ENCODE measurements at regions not wholly inside any gene's neighbourhood (a gene's known extent, or its start where the extent isn't known, plus 50 kb on each side); places are given as distances from the start of the nearest gene placed in this dataset.

DNA sequence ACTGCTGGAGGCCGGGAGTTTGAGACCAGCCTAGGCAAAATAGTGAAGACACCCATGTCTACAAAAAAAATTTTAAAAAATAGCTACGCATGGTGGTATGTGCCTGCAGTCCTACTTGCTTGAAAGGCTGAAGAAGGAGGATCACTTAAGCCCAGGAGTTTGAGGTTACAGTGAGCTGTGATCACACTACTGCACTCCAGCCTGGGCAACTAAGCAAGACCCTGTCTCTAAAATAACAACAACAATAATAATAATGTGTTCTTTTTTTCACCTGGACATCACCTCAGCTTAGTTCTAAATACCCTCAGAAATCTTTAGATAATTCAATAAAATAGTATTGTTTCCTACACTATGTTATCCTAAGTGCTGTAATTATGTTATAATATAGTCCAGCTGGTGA, 397.1 kb upstream of the ZNF804A start:
- no peak for TF ChIP-seq FOXP2 (optimal IDR thresholded peaks at IDR 0.05; ENCODE audit: control extremely low read depth, extremely low read length, insufficient read depth)
- TF ChIP-seq POLR2AphosphoS5 (IDR thresholded peaks at IDR 0.05; ENCODE audit: borderline replicate concordance, low read depth, low read length) = no peak
- TF ChIP-seq EZH2 (IDR thresholded peaks at IDR 0.05) = no peak
- no peak for DNase-seq (ENCODE audit: low read depth, low spot score)
- H3K9ac ChIP-seq (ENCODE audit: insufficient read length) = no peak overlapping the region
- no peak overlapping the region for H3K4me3 ChIP-seq
- H3K36me3 ChIP-seq (ENCODE audit: insufficient read depth, low read length) = no peaks in the 10 kb centered on the region
- H3K27ac ChIP-seq = no peak overlapping the region
- H3K9me3 ChIP-seq (ENCODE audit: low read depth, low read length) = no peaks in the 10 kb centered on the region

DNA sequence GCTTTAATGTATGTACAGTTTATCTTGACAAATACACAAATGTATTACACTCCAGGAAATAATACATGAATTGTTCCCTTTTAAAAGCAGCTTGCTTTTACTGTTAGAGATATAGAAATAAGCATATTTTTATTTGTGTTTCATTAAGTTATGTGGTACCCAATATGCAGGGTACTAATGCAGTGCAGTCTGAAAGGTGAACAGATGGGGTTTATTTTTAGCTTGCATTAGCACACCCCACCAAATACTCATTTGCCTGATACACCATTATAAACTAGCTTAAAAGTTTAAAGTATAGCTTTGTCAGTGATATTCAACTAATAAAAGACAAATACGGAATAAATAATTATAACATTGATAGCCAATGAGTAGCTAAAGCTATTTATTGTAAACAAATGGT, 394.7 kb upstream of the ZNF804A start:
- Histone ChIP-seq H3K27ac (no peak overlapping the region), H3K9ac (ENCODE audit: insufficient read length) (no peak overlapping the region), H3K4me3 (no peak overlapping the region), H3K9me3 (ENCODE audit: low read depth, low read length) (no peaks in the 10 kb centered on the region), H3K36me3 (ENCODE audit: insufficient read depth, low read length) (no peaks in the 10 kb centered on the region)
- no peak for DNase-seq (ENCODE audit: low read depth, low spot score)
- no peak for TF ChIP-seq POLR2AphosphoS5 (IDR thresholded peaks at IDR 0.05; ENCODE audit: borderline replicate concordance, low read depth, low read length)
- no peak for TF ChIP-seq FOXP2 (optimal IDR thresholded peaks at IDR 0.05; ENCODE audit: control extremely low read depth, extremely low read length, insufficient read depth)
- no peak for TF ChIP-seq EZH2 (IDR thresholded peaks at IDR 0.05)

DNA sequence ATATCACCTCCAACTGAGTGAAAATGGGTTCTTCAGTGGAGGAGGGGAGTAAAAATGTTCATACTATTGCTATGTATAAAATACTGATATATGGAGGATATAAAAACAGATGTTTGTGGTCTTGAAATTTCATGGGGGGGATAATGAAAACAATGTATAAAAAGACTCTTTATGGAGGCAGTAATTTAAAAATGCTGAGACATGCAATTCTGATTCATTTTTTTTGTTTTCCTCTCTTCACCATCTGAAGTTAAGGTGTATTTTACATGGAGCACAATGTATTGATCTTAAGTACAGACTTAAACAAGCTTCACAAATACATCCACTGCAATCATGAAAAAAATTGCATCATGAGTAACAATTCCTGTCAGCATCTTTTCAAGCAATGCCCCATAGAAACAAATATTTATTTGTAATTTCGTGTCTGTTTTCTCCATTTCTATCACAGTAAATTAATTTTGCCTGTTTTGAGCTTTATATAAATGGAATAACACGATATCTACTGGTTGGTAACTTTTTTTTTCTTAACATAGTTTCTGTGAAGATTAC, 393.2 kb upstream of the ZNF804A start:
- peak overlapping the region; percentile 42; the same call in 1 of the 2 replicates for H3K27ac ChIP-seq
- TF ChIP-seq POLR2AphosphoS5 (IDR thresholded peaks at IDR 0.05; ENCODE audit: borderline replicate concordance, low read depth, low read length) (no peak), FOXP2 (optimal IDR thresholded peaks at IDR 0.05; ENCODE audit: control extremely low read depth, extremely low read length, insufficient read depth) (no peak), EZH2 (IDR thresholded peaks at IDR 0.05) (no peak)
- H3K4me3 ChIP-seq = no peak overlapping the region
- H3K9me3 ChIP-seq (ENCODE audit: low read depth, low read length) = no peaks in the 10 kb centered on the region
- H3K36me3 ChIP-seq (ENCODE audit: insufficient read depth, low read length) = no peaks in the 10 kb centered on the region
- H3K9ac ChIP-seq (ENCODE audit: insufficient read length) = no peak overlapping the region
- no peak for DNase-seq (ENCODE audit: low read depth, low spot score)

- Histone ChIP-seq H3K9ac (ENCODE audit: insufficient read length) (no peak overlapping the region), H3K27ac (no peak overlapping the region), H3K4me3 (no peak overlapping the region), H3K9me3 (ENCODE audit: low read depth, low read length) (no peaks in the 10 kb centered on the region), H3K36me3 (ENCODE audit: insufficient read depth, low read length) (no peaks in the 10 kb centered on the region)
- DNase-seq (ENCODE audit: low read depth, low spot score) = no peak
- TF ChIP-seq POLR2AphosphoS5 (IDR thresholded peaks at IDR 0.05; ENCODE audit: borderline replicate concordance, low read depth, low read length) (no peak), EZH2 (IDR thresholded peaks at IDR 0.05) (no peak), FOXP2 (optimal IDR thresholded peaks at IDR 0.05; ENCODE audit: control extremely low read depth, extremely low read length, insufficient read depth) (no peak)
These were observed 392.3 kb upstream of the ZNF804A start for GRCh38 chr2:184206045-184206444.

- TF ChIP-seq EZH2 (IDR thresholded peaks at IDR 0.05) (no peak), POLR2AphosphoS5 (IDR thresholded peaks at IDR 0.05; ENCODE audit: borderline replicate concordance, low read depth, low read length) (no peak), FOXP2 (optimal IDR thresholded peaks at IDR 0.05; ENCODE audit: control extremely low read depth, extremely low read length, insufficient read depth) (no peak)
- Histone ChIP-seq H3K27ac (no peak overlapping the region), H3K36me3 (ENCODE audit: insufficient read depth, low read length) (no peaks in the 10 kb centered on the region), H3K9ac (ENCODE audit: insufficient read length) (no peak overlapping the region), H3K4me3 (no peak overlapping the region), H3K9me3 (ENCODE audit: low read depth, low read length) (no peaks in the 10 kb centered on the region)
- no peak for DNase-seq (ENCODE audit: low read depth, low spot score)
These were observed 388.0 kb upstream of the ZNF804A start for GRCh38 chr2:184210329-184210728.

GRCh38 chr2:184215745-184216144, 382.6 kb upstream of the ZNF804A start:
- H3K9ac ChIP-seq (ENCODE audit: insufficient read length) = no peak overlapping the region
- H3K27ac ChIP-seq = no peak overlapping the region
- DNase-seq (ENCODE audit: low read depth, low spot score) = no peak
- H3K9me3 ChIP-seq (ENCODE audit: low read depth, low read length) = no peaks in the 10 kb centered on the region
- no peak for TF ChIP-seq EZH2 (IDR thresholded peaks at IDR 0.05)
- TF ChIP-seq POLR2AphosphoS5 (IDR thresholded peaks at IDR 0.05; ENCODE audit: borderline replicate concordance, low read depth, low read length) = no peak
- TF ChIP-seq FOXP2 (optimal IDR thresholded peaks at IDR 0.05; ENCODE audit: control extremely low read depth, extremely low read length, insufficient read depth) = no peak
- H3K4me3 ChIP-seq = no peak overlapping the region
- no peaks in the 10 kb centered on the region for H3K36me3 ChIP-seq (ENCODE audit: insufficient read depth, low read length)

DNA sequence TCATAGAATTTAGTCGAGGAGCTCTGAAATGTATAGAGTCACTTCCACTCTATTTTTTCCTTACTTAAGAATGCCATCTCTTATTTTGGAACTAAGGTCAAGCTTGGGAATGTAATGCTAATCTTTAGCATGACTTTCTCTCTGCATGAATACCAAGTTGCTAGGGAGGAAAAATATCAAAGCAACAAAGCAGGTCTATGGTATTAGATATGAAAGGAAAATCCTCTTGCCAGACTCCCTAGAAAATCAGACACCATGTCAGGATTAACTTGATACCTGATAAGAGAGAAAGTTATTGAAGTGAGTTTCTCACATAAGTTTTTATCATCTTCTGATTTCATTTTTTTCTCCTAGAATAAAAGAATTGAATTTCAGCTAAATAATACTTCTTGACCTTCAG, 341.7 kb upstream of the ZNF804A start:
- DNase-seq (ENCODE audit: low read depth, low spot score) = no peak
- Histone ChIP-seq H3K9me3 (ENCODE audit: low read depth, low read length) (no peaks in the 10 kb centered on the region), H3K27ac (no peak overlapping the region), H3K9ac (ENCODE audit: insufficient read length) (no peak overlapping the region), H3K4me3 (no peak overlapping the region), H3K36me3 (ENCODE audit: insufficient read depth, low read length) (no peaks in the 10 kb centered on the region)
- no peak for TF ChIP-seq FOXP2 (optimal IDR thresholded peaks at IDR 0.05; ENCODE audit: control extremely low read depth, extremely low read length, insufficient read depth)
- no peak for TF ChIP-seq EZH2 (IDR thresholded peaks at IDR 0.05)
- TF ChIP-seq POLR2AphosphoS5 (IDR thresholded peaks at IDR 0.05; ENCODE audit: borderline replicate concordance, low read depth, low read length) = no peak

DNA sequence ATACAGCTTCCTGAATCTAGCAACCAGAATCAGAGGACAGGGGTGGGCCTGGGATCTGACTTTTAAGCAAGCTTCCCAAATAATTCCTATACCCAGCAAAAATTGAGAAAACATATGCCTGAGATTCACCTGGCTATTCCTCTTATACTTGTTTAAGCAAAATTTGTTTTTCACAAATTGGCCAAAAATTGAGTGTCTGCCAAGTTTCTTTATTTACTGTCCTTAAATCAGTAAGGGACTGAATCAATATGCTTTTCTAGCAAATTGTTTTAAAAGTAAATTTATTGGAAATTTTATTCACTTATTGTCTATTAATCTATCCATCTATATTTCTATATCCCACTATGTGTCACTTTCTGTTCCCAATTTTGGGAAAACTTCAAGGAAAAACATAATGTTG, 337.0 kb upstream of the ZNF804A start:
- TF ChIP-seq FOXP2 (optimal IDR thresholded peaks at IDR 0.05; ENCODE audit: control extremely low read depth, extremely low read length, insufficient read depth) = no peak
- TF ChIP-seq EZH2 (IDR thresholded peaks at IDR 0.05) = no peak
- no peak for TF ChIP-seq POLR2AphosphoS5 (IDR thresholded peaks at IDR 0.05; ENCODE audit: borderline replicate concordance, low read depth, low read length)
- no peak overlapping the region for H3K9ac ChIP-seq (ENCODE audit: insufficient read length)
- DNase-seq (ENCODE audit: low read depth, low spot score) = no peak
- no peak overlapping the region for H3K4me3 ChIP-seq
- H3K27ac ChIP-seq = no peak overlapping the region
- no peaks in the 10 kb centered on the region for H3K9me3 ChIP-seq (ENCODE audit: low read depth, low read length)
- H3K36me3 ChIP-seq (ENCODE audit: insufficient read depth, low read length) = no peaks in the 10 kb centered on the region

GRCh38 chr2:184261818-184262217, 336.5 kb upstream of the ZNF804A start:
- H3K27ac ChIP-seq = no peak overlapping the region
- no peak overlapping the region for H3K9ac ChIP-seq (ENCODE audit: insufficient read length)
- DNase-seq (ENCODE audit: low read depth, low spot score) = no peak
- H3K9me3 ChIP-seq (ENCODE audit: low read depth, low read length) = no peaks in the 10 kb centered on the region
- no peak overlapping the region for H3K4me3 ChIP-seq
- no peaks in the 10 kb centered on the region for H3K36me3 ChIP-seq (ENCODE audit: insufficient read depth, low read length)
- no peak for TF ChIP-seq EZH2 (IDR thresholded peaks at IDR 0.05)
- TF ChIP-seq POLR2AphosphoS5 (IDR thresholded peaks at IDR 0.05; ENCODE audit: borderline replicate concordance, low read depth, low read length) = no peak
- no peak for TF ChIP-seq FOXP2 (optimal IDR thresholded peaks at IDR 0.05; ENCODE audit: control extremely low read depth, extremely low read length, insufficient read depth)
